Fibroblast of lung (primary cell): ENCODE measurements at regions not wholly inside any gene's neighbourhood (a gene's known extent, or its start where the extent isn't known, plus 50 kb on each side); places are given as distances from the start of the nearest gene placed in this dataset.

Experiments
- DNase-seq, 2 donors: peaks; one replicate each; pipeline versions ENCODE4 v3.0.0 to v3.0.0-alpha.2; 2010; ENCODE audit warnings: low read depth in 2 of 2
- H2AFZ ChIP-seq: 2 replicates; pipeline ENCODE4 v1.5.1; 2012; ENCODE audit warnings: low read length, control low read depth, inconsistent platforms
- H3K27ac ChIP-seq: 2 replicates; pipeline ENCODE4 v1.5.1; 2011; ENCODE audit warnings: low read length, control low read depth; ENCODE audit not compliant: insufficient read depth
- H3K27me3 ChIP-seq: 2 replicates; pipeline ENCODE4 v1.5.1; 2011; ENCODE audit warnings: mild to moderate bottlenecking, low read length; ENCODE audit not compliant: control insufficient read depth, insufficient read depth
- H3K36me3 ChIP-seq: 2 replicates; pipeline ENCODE4 v1.5.1; 2011; ENCODE audit warnings: low read length; ENCODE audit not compliant: control insufficient read depth, insufficient read depth
- H3K4me1 ChIP-seq: 2 replicates; pipeline ENCODE4 v1.5.1; 2011; ENCODE audit warnings: low read length; ENCODE audit not compliant: control insufficient read depth, insufficient read depth; ENCODE audit errors: extremely low read depth
- H3K4me2 ChIP-seq: 2 replicates; pipeline ENCODE4 v1.5.1; 2011; ENCODE audit warnings: low read length, control low read depth; ENCODE audit not compliant: insufficient read depth; ENCODE audit errors: extremely low read depth
- H3K4me3 ChIP-seq, 4 experiments: fragments of 200-600 bp in 1 of 4; sonication (generic) in 1 of 4; replicated peaks in 1 of 4; 2 replicates each; pipeline ENCODE4 v1.5.1; 2011 to 2016; ENCODE audit warnings: low read length in 4 of 4, low read depth in 3 of 4, mild to moderate bottlenecking in 3 of 4, control low read depth in 2 of 4, inconsistent platforms in 1 of 4, mixed read lengths in 1 of 4; ENCODE audit not compliant: insufficient read depth in 1 of 4; ENCODE audit errors: control extremely low read depth in 1 of 4
- H3K79me2 ChIP-seq: 2 replicates; pipeline ENCODE4 v1.5.1; 2012; ENCODE audit warnings: mild to moderate bottlenecking, low read length, inconsistent platforms; ENCODE audit not compliant: control insufficient read depth, insufficient read depth
- H3K9ac ChIP-seq: 2 replicates; pipeline ENCODE4 v1.5.1; 2011; ENCODE audit warnings: mild to moderate bottlenecking, low read length, control low read depth; ENCODE audit not compliant: insufficient read depth
- H3K9me3 ChIP-seq: 2 replicates; pipeline ENCODE4 v1.5.1; 2012; ENCODE audit warnings: low read depth, low read length; ENCODE audit not compliant: control insufficient read depth, insufficient read depth
- H4K20me1 ChIP-seq: 2 replicates; pipeline ENCODE4 v1.5.1; 2011; ENCODE audit warnings: low read length; ENCODE audit not compliant: control insufficient read depth, insufficient read depth; ENCODE audit errors: extremely low read depth
- CTCF ChIP-seq, 2 donors: IDR thresholded peaks in 1 of 2; conservative IDR thresholded peaks in 1 of 2; 1 replicate in 1 of 2; 2 replicates in 1 of 2; pipeline ENCODE4 v1.5.1; 2011 to 2012; ENCODE audit warnings: low read length in 2 of 2, control low read depth in 1 of 2, inconsistent platforms in 1 of 2, low read depth in 1 of 2, mild to moderate bottlenecking in 1 of 2
- EZH2 ChIP-seq: IDR thresholded peaks from 2 replicates; pipeline ENCODE4 v1.5.1; 2012; ENCODE audit warnings: low read length, control low read depth, mild to moderate bottlenecking; ENCODE audit errors: missing control alignments

- H3K4me1 ChIP-seq = no peaks in the 10 kb centered on the region
These were observed 1486.3 kb downstream of the BRINP3 start for GRCh38 chr1:188991221-188991930.

GRCh38 chr1:189007824-189008223, 1469.8 kb downstream of the BRINP3 start:
- Histone ChIP-seq H3K4me2 (no peak overlapping the region), H3K9ac (no peak overlapping the region), H3K4me1 (no peaks in the 10 kb centered on the region), H3K4me3 (no peak overlapping the region), H3K9me3 (no peaks in the 10 kb centered on the region), H3K27ac (no peak overlapping the region), H2AFZ (no peak overlapping the region), H4K20me1 (no peaks in the 10 kb centered on the region), H3K36me3 (no peaks in the 10 kb centered on the region), H3K27me3 (no peaks in the 10 kb centered on the region), H3K79me2 (no peaks in the 10 kb centered on the region)
- TF ChIP-seq EZH2 = no peak
- no peak for TF ChIP-seq CTCF (conservative IDR thresholded peaks at IDR 0.05 in 1 of 2, IDR thresholded peaks at IDR 0.05 in 1 of 2; ENCODE audit: low read depth in 1 of 2, low read length in 2 of 2)
- DNase-seq = no peak

More at GRCh38 chr1:188991221-188991930, 1486.3 kb downstream of the BRINP3 start:
- no peaks in the 10 kb centered on the region for H3K27me3 ChIP-seq
- TF ChIP-seq CTCF (conservative IDR thresholded peaks at IDR 0.05 in 1 of 2, IDR thresholded peaks at IDR 0.05 in 1 of 2; ENCODE audit: low read depth in 1 of 2, low read length in 2 of 2) (no peak), EZH2 (no peak)
- no peaks in the 10 kb centered on the region for H4K20me1 ChIP-seq
- H2AFZ ChIP-seq = no peak overlapping the region
- no peaks in the 10 kb centered on the region for H3K36me3 ChIP-seq
- no peak overlapping the region for H3K9ac ChIP-seq
- no peak overlapping the region for H3K4me3 ChIP-seq
- no peaks in the 10 kb centered on the region for H3K9me3 ChIP-seq
- no peak overlapping the region for H3K27ac ChIP-seq
- no peaks in the 10 kb centered on the region for H3K79me2 ChIP-seq
- no peak for DNase-seq
- no peak overlapping the region for H3K4me2 ChIP-seq

GRCh38 chr1:189021577-189021976, 1456.1 kb downstream of the BRINP3 start:
- no peak overlapping the region for H3K27ac ChIP-seq
- no peaks in the 10 kb centered on the region for H4K20me1 ChIP-seq
- DNase-seq = no peak
- no peak overlapping the region for H3K4me3 ChIP-seq
- no peaks in the 10 kb centered on the region for H3K9me3 ChIP-seq
- H3K36me3 ChIP-seq = no peaks in the 10 kb centered on the region
- TF ChIP-seq EZH2 (no peak), CTCF (conservative IDR thresholded peaks at IDR 0.05 in 1 of 2, IDR thresholded peaks at IDR 0.05 in 1 of 2; ENCODE audit: low read depth in 1 of 2, low read length in 2 of 2) (no peak)
- no peaks in the 10 kb centered on the region for H3K27me3 ChIP-seq
- no peak overlapping the region for H3K9ac ChIP-seq
- no peak overlapping the region for H2AFZ ChIP-seq
- no peaks in the 10 kb centered on the region for H3K4me1 ChIP-seq
- no peaks in the 10 kb centered on the region for H3K79me2 ChIP-seq
- no peak overlapping the region for H3K4me2 ChIP-seq
